Dedifferentiated amniotic fluid mesenchymal stem cell (primary cell): ENCODE measurements at regions not wholly inside any gene's neighbourhood (a gene's known extent, or its start where the extent isn't known, plus 50 kb on each side); places are given as distances from the start of the nearest gene placed in this dataset.
"Not testable (repeated sequence)": the region's sequence is repeated elsewhere in the genome, so short reads cannot be mapped to it uniquely, and the experiment has no call there.

Experiments
- DNase-seq: peaks from one replicate; pipeline ENCODE4 v3.0.0-alpha.2; 2016; ENCODE audit errors: extremely low spot score

- DNase-seq: no peak
These were observed 92.3 kb upstream of the ZNF438 start for GRCh38 chr10:31123946-31124345.

GRCh38 chr10:31124852-31125251 lies 93.2 kb upstream of the ZNF438 start:
- no peak for DNase-seq

- no peak for DNase-seq
These were observed 94.1 kb upstream of the ZNF438 start for GRCh38 chr10:31125789-31126188.

GRCh38 chr10:31126593-31126992 lies 94.9 kb upstream of the ZNF438 start:
- DNase-seq: no peak

- no peak for DNase-seq
These were observed 96.9 kb upstream of the ZNF438 start for GRCh38 chr10:31128536-31128935.

- DNase-seq: no peak
These were observed 97.6 kb upstream of the ZNF438 start for GRCh38 chr10:31129271-31129670.

GRCh38 chr10:31129880-31130405 lies 98.3 kb upstream of the ZNF438 start:
- no peak for DNase-seq

- no peak for DNase-seq
These were observed 98.7 kb upstream of the ZNF438 start for GRCh38 chr10:31130406-31130805.

GRCh38 chr10:31131251-31131650 lies 99.6 kb upstream of the ZNF438 start:
- no peak for DNase-seq

- DNase-seq: no peak
These were observed 101.1 kb upstream of the ZNF438 start for GRCh38 chr10:31132681-31133244.

- DNase-seq: no peak
These were observed 101.7 kb upstream of the ZNF438 start for GRCh38 chr10:31133251-31133791.

GRCh38 chr10:31133792-31134310 lies 102.2 kb upstream of the ZNF438 start:
- no peak for DNase-seq

GRCh38 chr10:31134311-31134952 lies 102.8 kb upstream of the ZNF438 start:
- DNase-seq: no peak

- DNase-seq: no peak
These were observed 103.5 kb upstream of the ZNF438 start for GRCh38 chr10:31135171-31135570.

- not testable (repeated sequence) for DNase-seq
These were observed 104.1 kb upstream of the ZNF438 start for GRCh38 chr10:31135791-31136190.

- no peak for DNase-seq
These were observed 104.7 kb upstream of the ZNF438 start for GRCh38 chr10:31136386-31136785.

GRCh38 chr10:31136930-31137885 lies 105.5 kb upstream of the ZNF438 start:
- no peak for DNase-seq

GRCh38 chr10:31138026-31138553 lies 106.4 kb upstream of the ZNF438 start:
- DNase-seq: no peak

GRCh38 chr10:31139497-31139896 lies 107.8 kb upstream of the ZNF438 start:
- DNase-seq: no peak

- DNase-seq: no peak
These were observed 109.1 kb upstream of the ZNF438 start for GRCh38 chr10:31140716-31141115.

GRCh38 chr10:31142026-31142425 lies 110.4 kb upstream of the ZNF438 start:
- DNase-seq: no peak
